ENCODE measurements at regions not wholly inside any gene's neighbourhood (a gene's known extent, or its start where the extent isn't known, plus 50 kb on each side); places are given as distances from the start of the nearest gene placed in this dataset.
"Not testable (repeated sequence)": the region's sequence is repeated elsewhere in the genome, so short reads cannot be mapped to it uniquely, and the experiment has no call there.

DNA sequence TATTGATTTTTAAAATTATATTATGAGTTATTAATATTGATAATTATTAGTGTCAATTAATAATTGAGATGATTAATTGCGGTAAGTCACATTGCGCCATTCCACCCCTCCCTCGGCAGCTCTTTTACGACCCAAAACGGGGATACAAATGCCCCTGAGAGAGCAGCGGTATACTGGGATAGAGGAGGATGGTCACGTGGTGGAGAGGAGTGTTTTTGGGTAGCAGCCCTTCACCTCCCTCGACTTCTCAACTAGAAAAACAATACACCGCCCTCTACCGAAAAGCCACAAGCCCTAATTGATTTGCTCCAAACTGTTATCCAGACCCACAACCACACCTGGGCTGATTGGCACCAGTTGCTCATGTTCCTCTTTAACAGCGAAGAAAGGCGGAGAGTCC is 71.0 kb downstream of the DAPL1 start:
- intact Hi-C loops (cut with micrococcal nuclease), result not testable (repeated sequence)

DNA sequence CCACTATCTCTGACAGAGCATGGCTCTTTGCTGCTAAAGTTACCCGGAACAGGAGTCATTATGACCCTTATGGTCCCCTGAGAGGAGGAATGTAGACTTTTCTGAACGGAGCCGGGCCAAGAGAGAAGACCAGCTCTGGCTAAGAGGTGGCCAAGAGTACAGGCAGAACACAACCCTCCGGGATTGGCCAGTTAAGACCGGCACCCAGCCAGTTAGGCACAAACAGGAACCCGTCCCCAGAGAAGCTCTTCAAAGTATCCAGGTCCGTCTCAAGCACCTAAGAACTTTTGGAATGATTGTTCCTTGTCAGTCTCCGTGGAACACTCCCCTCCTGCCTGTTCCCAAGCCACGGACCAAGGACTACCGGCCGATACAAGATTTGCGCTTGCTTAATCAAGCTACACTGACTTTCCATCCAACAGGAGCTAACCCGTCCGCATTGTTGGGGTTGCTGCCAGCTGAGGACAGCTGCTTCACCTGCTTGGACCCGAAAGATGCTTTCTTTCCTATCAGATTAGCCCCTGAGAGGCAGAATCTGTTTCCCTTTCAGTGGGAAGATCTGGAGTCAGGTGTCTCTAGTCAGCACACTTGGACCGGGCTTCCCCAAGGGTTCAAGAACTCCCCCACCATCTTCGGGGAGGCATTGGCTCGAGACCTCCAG is 72.5 kb downstream of the DAPL1 start:
- intact Hi-C loops (cut with micrococcal nuclease), result not testable (repeated sequence)

DNA sequence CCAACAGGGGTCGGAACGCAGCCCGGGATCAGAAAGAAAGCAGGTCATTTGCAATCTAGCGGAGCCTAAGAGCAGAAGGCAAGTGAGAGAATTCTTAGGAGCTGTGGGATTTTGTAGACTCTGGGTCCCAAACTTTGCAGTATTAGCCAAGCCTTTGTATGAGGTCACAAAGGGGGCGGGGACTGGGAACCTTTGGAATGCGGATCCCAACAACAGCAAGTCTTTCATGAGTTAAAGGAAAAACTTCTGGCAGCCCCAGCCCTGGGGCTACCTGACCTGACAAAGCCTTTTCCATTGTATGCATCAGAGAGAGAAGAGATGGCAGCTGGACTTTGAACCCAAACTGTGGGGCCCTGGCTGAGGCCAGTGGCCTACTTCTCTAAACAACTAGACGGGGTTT is 73.3 kb downstream of the DAPL1 start:
- intact Hi-C loops (cut with micrococcal nuclease), result not testable (repeated sequence)

DNA sequence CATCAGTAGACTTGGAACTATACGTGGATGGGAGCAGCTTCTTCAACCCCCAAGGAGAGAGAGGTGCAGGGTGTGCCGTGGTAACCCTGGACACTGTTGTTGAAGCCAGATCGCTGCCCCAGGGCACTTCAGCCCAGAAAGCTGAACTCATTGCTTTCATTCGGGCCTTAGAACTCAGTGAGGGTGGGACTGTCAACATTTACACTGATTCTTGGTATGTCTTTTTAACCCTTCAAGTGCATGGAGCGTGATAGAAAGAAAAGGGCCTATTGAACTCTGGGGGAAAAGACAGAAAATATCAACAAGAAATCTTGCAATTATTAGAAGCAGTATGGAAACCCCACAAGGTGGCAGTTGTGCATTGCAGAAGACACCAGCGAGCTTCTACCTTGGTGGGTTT is 74.0 kb downstream of the DAPL1 start:
- intact Hi-C loops (cut with micrococcal nuclease), result not testable (repeated sequence)

DNA sequence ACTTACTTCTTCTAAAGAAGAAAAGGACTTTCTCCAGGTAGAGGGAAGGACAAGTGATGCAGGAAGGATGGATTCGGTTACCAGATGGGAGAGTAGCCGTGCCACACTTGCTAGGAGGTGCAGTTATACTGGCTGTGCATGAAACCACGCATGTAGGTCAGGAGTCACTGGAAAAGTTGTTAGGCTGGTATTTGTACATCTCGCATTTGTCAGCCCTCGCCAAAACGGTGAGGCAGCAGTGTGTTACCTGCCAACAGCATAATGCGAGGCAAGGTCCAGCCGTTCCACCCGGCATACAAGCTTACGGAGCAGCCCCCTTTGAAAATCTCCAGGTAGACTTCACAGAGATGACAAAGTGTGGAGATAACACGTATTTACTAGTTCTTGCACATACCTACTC is 74.5 kb downstream of the DAPL1 start:
- intact Hi-C loops (cut with micrococcal nuclease), result not testable (repeated sequence)

DNA sequence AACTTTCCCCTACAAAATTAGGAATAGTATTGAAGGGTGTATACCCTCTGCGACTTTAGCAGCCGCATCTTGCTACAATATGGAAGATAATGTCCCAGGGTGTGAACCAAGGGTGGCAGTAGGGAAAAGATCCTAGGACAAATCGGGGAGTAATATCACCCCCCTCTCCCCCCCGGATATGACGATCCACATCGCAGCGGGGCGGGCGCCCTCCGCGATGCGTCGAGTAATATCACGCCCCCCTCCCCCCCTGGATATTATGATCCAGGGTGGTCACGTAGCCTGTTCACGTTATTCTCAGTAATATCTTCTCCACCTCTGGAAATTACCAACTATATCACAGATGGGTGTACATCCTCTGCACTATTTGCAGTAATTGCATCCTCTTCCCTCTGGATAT is 82.9 kb downstream of the DAPL1 start:
- intact Hi-C loops (cut with micrococcal nuclease), result no loop called here

DNA sequence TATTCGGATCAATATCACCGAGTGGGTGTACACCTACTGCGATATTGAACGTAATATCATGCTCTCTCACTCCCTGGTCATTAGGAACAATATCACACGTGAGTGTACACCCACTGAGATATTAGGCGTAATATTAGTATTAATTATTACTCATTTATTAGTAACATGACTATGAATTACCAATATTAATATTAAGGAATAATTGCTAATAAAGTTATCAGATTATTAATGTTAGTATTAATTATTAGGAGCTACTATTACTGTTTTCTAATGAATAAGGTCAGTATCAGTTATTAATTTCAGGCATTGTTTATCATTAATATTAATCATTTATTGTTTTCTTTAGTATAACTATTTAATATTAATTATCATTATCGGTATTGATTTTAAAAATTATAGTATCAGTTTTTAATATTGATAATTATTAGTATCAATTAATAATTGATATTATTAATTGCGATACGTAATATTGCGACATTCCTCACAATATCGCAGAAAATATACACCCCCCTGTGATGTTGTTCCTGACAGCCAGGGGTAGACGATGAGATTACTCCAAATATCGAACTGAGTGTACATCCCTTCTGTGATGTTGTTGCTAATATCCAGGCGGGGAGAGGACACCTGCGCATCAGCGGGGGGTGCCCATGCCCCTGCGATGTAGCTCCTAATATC is 84.2 kb downstream of the DAPL1 start:
- intact Hi-C loops (cut with micrococcal nuclease), result no loop called here

DNA sequence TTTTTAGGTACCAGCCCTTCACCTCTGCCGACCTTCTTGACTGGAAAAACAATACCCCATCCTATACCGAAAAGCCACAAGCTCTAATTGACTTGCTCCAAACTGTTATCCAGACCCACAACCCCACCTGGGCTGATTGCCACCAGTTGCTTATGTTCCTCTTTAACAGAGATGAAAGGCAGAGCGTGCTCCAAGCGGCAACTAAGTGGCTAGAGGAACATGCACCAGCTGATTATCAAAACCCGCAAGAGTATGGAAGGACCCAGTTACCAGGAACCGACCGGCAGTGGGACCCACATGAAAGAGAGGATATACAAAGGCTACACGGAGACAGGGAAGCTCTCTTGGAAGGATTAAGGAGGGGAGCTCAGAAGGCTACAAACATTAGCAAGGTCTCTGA is 86.1 kb upstream of the TANC1 start:
- intact Hi-C loops (cut with micrococcal nuclease), result no loop called here

DNA sequence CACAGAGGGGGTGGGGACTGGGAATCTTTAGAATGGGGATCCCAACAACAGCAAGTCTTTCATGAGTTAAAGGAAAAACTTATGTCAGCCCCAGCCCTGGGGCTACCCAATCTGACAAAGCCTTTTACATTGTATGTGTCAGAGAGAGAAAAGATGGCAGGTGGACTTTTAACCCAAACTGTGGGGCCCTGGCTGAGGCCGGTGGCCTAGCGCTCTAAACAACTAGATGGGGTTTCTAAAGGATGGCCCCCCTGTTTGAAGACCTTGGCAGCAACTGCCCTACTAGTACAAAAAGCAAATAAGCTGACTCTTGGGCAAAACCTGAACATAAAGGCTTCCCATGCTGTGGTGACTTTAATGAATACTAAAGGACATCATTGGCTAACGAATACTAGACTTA is 83.9 kb upstream of the TANC1 start:
- intact Hi-C loops (cut with micrococcal nuclease), result not testable (repeated sequence)

DNA sequence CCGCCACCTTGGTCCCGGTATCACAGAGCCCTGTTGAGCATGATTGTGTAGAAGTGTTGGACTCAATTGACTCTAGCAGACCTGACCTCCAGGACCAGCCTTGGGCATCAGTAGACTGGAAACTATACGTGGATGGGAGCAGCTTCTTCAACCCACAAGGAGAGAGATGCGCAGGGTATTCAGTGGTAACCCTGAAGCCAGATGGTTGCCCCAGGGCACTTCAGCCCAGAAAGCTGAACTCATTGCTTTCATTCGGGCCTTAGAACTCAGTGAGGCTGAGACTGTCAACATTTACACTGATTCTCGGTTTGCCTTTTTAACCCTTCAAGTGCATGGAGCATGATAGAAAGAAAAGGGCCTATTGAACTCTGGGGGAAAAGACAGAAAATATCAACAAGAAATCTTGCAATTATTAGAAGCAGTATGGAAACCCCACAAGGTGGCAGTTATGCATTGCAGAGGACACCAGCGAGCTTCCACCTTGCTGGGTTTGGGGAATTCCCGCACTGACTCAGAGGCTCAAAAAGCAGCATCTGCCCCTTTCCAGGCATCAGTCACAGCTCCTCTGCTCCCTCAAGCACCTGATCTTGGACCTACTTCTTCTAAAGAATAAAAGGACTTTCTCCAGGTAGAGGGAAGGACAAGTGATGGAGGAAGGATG is 83.3 kb upstream of the TANC1 start:
- intact Hi-C loops (cut with micrococcal nuclease), result not testable (repeated sequence)

DNA sequence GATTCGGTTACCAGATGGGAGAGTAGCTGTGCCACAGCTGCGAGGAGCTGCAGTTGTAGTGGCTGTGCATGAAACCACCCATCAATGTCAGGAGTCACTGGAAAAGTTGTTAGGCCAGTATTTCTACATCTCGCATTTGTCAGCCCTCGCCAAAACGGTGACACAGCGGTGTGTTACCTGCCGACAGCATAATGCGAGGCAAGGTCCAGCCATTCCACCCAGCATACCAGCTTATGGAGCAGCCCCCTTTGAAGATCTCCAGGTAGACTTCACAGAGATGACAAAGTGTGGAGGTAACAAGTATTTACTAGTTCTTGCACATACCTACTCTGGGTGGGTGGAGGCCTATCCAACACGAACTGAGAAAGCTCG is 82.8 kb upstream of the TANC1 start:
- intact Hi-C loops (cut with micrococcal nuclease), result not testable (repeated sequence)

DNA sequence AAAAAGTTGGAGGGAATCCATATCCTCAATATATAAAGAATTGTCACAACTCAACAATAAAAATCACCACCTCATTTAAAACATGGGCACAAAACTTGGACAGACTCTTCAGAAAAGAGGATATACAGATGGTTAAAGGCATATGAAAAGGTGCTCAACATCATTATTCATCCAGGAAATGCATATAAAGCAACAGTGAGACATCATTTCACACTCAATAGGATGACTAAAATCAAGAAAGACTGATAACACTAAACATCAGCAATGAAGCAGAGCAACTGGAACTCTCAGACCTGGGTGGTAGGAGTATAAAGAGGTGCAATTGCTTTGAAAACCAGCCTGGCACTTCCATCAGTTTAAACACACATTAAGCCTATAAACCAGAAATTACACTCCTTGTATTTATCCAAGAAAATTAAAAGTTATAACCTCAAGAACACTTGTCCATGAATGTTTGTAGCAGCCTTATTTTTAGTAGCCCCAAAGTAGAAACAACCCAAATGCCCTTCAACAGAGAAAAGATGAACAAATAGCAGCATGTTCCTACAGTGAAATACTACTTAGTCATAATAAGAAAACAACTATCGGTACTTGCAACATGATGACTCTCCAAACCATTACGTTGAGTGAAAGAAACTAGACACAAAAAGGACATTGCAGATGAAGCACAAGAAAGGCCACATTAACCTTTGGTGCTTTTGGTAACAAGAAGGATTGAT is 79.1 kb upstream of the TANC1 start:
- intact Hi-C loops (cut with micrococcal nuclease), result no loop called here

DNA sequence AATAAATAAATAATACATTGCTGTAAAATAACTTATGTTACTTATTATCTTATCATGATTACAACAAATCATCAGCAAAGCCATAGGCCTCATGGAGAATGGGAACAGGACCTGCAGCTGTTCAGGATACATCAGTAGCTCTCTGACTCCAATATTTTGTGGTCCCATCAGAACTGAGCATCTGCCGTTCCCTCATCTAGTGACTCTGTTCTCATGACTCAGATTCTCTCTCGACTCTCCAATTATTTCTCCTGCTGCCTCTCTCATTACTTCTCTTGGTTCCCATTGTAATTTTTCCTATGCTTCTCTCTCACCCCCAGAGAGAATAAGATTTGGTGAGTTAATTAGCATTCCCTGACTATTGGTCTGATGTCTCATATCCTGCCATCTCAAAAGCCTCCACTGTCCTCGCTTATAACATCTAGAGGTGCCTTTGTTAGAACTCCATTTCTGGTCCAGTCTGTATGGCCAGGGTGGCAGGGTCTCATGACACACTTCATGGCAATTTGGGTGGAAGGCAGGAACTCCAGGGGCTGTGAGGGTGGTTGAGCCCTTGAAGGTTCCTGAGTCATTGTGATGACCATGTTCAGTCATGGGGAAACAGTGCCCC is 78.0 kb upstream of the TANC1 start:
- intact Hi-C loops (cut with micrococcal nuclease), result no loop called here

DNA sequence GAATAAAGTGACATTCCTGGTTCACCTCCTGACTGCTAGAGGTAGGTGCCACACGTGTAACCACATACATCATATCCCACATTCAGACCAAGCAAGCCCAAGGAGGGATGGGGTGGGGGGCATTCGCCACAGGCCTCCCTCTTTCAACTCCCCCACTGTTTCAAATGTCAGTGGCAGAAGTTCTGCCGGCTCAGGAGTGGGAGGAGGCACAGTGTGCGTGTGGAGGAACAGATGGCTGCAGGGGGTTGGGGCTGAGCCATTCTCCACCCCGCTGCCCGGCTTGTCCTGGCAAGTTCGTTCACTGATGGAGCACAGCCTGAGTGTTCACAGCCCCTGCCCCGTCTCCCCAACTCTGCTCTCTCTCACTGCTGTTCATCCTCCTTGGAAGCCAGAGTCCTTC is 75.4 kb upstream of the TANC1 start:
- intact Hi-C loops (cut with micrococcal nuclease), result no loop called here

DNA sequence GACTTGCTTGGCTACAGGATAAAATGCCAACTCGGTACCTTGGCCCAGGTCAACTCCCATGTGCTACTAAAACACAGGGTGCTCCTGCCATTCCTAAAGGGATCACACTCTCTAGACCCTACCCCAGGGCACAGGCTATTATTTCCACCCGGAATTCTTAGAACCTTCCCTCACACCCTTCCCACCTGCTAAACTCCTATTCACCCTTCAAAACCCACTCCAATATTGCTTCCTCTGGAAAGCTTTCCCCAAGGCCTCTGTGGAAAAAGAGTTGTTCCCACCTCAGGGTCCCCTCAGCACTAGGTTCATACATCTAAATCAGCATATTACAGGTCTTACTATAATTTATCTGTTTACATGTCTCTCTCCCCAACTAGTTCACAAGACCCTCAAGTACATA is 75.0 kb upstream of the TANC1 start:
- intact Hi-C loops (cut with micrococcal nuclease), result no loop called here

DNA sequence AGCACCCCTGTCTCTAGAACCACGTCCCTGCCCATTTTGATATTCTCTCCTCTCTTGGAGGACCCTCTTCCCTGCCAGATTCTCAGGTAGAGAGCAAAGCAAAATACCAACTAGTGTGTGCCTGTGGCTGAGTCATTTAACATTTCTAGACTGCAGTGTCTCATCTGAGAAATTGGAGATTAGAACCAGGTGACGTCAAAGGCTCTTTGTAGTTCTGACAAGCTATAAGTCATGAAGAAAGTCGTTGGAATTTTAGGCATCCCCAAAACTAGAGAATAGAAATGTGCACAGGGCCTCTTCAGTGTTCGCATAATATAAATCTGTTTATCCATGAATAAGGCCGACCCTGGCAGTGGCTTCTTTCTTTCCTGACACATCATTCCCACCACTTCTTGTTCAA is 74.4 kb upstream of the TANC1 start:
- intact Hi-C loops (cut with micrococcal nuclease), result no loop called here

DNA sequence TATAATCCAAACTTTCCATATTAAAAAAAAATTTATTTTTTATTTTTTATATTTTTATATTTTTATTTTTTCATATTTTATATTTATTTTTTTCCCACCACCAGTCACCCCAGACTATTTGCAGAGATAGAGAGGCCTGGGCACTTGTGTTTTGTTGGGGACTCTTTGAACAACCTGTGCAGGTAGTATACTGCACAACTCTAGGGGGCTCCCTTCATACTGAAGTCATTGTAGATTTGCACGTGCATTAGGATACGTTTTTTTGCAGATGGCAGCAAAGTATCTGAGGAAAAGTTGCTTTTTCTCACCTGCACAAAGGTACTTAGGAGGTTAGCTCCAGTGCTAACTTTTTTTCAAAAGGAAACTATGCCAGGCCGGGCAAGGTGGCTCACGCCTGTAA is 73.9 kb upstream of the TANC1 start:
- intact Hi-C loops (cut with micrococcal nuclease), result no loop called here

DNA sequence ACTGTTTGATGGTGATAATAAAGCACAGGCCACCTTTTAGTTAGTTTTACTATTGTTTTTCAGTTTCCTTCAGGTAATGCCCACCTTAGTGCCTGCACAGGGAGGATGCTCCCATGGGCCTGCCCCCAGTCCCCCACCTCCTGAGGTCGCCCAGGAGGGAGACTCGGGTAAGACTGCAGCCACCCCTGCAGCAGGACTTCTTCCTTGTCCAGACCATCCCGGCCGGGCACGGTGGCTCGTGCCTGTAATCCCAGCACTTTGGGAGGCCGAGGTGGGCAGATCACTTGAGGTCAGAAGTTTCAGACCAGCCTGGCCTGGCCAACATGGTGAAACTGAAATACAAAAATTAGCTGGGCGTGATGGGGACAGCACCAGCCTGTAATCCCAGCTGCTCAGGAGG is 68.1 kb upstream of the TANC1 start:
- intact Hi-C loops (cut with micrococcal nuclease), result loop anchor here (5.0 kb wide), 2 partner anchors 907 to 1067 kb away; no protein-coding TSS in a partner anchor

DNA sequence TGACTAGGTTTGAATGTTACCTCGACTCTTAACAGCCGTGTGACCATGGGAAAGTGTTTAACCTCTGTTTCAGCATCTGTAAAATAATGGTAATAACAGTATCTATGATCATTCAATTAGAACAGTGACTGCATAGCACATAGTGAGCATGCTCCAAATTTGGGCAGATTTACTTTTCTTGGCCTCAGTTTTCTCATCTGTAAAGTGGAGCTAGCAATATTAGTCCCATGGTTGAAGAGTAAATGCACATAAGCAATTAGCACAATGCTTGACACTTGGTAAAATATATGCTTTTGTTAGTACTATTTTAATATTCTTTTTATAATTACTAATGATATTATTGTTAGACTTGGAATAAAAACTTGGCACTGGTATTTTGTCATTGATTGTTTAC is 66.4 kb upstream of the TANC1 start:
- intact Hi-C loops (cut with micrococcal nuclease), result loop anchor here (5.0 kb wide), 2 partner anchors 905 to 1065 kb away; no protein-coding TSS in a partner anchor

DNA sequence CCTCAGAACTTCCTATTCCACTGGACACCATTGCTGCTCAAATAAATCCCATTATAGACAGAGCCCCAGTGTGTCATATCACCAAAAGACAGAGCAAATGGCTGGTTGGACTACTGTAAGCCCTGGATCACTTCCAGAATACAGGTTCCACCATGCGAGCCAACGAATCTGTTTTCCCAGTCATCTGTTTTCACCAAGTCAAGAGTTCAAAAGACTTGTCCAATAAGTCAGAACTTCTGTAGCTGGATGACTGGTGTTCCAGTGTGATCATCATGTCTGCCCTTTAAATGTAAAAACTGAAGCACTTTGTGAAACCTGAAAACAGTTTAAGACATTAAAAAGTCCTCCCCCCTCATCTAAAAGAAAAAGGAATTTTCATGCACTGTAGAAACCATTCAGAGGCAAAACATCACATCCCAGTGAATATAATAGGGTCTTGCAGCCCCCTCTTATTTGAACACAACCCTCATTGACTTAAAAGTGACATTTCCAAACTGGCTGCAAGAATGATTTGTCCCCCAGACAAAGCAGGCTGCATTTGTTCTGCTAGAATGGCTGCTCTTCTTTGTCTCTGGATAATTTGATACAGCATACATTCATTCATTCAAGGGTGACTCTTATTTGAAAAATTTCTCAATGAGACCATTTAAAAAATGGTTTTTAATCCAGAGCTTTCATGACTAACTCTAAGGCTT is 64.6 kb upstream of the TANC1 start:
- intact Hi-C loops (cut with micrococcal nuclease), result loop anchor here (5.0 kb wide), 2 partner anchors 903 to 1063 kb away; no protein-coding TSS in a partner anchor

DNA sequence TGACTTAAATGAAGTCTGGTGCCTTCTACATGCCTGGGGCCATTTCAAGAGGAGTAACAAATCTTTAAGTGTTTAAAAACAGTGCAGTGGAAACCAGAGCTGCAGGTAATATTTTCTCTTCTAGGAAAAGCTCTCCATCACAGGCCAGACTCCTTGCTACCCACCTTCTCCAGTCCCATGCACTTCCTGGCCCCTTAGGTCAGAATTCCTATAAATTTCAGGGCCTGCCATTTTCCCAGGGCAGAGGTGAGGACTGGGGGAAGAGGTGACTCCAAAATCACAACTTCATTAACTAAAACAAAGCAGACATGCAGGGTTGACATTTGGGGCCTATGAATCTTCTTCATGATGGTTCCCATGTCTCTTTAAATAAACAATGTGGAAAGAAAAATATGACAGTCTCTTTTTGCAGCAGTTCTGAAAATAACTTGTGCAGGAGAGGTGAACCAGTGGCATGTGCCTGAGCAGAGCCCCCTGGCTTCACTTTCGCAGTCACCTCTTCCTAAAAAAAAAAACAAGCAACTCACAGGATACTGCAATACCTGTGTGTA is 63.7 kb upstream of the TANC1 start:
- intact Hi-C loops (cut with micrococcal nuclease), result loop anchor here (5.0 kb wide), 2 partner anchors 903 to 1063 kb away; no protein-coding TSS in a partner anchor

Data from T-helper 2 cell treated with Interferon-gamma antibody and Interleukin-4, amounts not matched to agents 100 ng/mL and 5 ng/mL, for 36 hours (primary cell).